CD4-positive, alpha-beta T cell treated with Interleukin-10 for 1 hour (primary cell): ENCODE measurements at regions not wholly inside any gene's neighbourhood (a gene's known extent, or its start where the extent isn't known, plus 50 kb on each side); places are given as distances from the start of the nearest gene placed in this dataset.

Source experiments
- DNase-seq: peaks from one replicate; pipeline ENCODE4 v3.0.0-alpha.2; 2020

DNA sequence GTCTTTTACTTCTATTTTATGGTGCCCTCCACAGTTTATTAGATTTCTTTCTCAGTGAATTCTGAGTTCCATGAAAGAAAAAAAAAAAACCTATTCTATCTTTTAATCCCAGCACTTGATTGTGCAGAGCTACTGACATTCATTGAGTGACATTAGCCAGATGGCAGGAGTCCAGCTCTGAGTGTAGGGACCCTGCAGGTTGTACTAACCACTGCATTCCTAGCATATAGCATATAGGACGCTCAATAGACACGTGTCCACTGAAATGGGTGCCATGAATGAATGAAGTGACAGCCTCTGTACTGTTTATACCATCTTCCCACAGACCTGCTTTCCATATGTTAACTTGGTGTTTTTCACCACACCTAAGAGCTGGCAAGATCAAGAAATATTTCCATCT lies 206.3 kb downstream of the RAP2A start:
- no peak for DNase-seq

DNA sequence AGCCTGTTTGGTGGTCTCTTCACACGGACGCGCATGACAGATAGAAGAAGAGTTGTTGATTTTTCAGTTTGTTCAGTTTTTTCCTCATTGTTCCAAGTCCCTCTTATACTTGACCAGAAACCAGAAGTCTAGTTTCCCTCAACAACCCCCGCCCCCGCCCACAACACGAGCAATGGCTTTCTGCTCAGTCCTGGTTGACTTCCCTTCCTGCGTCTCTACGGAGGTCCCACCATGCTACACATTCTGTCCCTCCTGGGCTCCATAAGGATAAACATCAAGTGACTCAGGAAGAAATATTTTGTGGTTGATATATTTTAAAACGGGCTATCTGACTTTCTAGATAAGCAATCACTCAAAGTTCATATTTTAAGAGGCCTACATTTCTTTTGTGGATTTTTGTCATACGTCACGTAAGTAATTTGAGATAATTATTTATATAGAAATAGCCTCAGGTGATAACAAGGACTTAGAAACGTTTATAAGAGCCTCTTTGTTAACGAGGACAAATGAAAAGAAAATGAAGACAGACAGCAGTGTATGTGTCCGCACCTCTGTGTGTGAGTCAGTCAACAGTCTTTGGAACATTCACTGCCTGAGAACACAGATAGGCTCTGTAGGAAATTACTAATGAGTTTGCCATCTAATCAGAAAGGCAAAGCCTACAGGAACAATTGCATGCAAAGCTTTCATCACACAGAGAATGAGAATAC lies 214.4 kb downstream of the RAP2A start:
- DNase-seq, result no peak

DNA sequence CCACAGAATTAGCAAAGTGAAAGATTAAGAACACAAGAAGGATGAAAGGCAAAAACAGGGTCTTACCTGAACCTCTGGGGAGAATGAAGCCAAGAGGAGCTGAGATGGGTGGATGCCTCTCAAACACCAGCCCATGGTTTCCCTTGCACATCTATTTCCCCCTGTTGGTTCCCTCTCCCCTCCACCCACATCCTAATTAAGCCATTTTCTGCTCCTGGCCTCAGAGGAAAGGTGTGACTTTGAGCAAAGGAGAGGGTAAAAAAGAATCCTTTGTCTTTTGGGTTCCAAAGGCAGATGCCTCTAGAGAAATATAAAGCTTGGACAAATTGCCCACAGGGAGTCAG lies 214.9 kb downstream of the RAP2A start:
- DNase-seq, result no peak

- DNase-seq, result no peak
These were observed 219.6 kb downstream of the RAP2A start for GRCh38 chr13:97653443-97654140.

- DNase-seq, result no peak
These were observed 220.3 kb downstream of the RAP2A start for GRCh38 chr13:97654236-97654635.

DNA sequence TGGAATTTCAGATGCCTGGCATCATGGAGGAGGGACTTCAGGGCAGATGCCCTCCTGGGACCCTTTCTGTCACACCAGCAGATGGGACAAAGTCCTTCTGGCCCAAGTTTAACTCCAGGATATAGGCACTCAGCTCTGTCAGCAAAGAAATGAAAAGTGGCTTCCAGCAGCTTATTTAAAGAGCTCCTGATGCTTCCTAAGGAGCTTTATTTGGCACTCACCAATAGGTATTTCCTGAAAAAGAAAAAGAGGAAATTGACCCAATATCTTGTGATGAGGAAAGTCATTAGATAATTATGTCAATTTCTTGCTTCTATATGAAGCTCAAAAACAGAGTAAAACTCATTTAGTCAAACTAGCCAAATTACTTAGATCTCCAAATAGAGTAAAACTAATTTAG lies 224.6 kb downstream of the RAP2A start:
- DNase-seq, result no peak

DNA sequence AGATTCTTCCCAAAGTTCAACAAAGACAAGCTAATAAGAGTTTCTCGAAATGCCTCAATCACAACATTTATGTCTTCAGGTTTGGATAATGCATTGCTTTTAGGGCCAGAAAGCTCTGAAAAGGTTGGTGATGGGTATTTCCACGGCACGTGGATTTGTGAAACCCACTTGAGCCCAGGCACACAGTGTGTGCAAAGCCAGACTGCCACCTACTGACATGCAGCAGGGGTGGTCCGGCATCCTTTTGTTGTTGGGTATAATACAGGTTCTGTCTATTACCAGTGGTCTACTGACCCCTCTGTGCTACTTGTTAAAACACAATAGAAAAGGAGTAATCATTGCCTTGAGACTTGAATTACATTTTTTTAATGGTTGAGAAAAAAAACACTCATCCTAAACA lies 225.6 kb downstream of the RAP2A start:
- no peak for DNase-seq

- no peak for DNase-seq
These were observed 226.8 kb downstream of the RAP2A start for GRCh38 chr13:97660594-97661260.

DNA sequence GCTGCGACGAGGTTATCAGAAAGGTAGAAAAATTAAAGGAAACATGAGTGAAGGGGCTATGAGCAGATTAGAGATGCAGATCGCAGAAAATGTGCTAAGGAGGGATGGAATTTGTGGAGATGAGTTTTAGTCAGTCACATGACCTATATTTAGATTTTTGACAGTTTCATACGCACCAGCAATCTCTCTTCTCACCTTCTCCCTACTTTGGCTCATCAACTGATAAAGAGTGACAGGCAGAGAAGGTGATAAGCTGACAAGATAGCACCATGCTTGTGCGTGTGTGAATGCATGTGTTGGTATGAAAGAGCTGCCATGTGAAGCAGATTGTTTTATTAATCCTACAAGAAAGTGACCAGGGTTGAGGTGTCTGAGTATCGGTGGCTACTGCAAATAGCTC lies 252.6 kb downstream of the RAP2A start:
- no peak for DNase-seq

DNA sequence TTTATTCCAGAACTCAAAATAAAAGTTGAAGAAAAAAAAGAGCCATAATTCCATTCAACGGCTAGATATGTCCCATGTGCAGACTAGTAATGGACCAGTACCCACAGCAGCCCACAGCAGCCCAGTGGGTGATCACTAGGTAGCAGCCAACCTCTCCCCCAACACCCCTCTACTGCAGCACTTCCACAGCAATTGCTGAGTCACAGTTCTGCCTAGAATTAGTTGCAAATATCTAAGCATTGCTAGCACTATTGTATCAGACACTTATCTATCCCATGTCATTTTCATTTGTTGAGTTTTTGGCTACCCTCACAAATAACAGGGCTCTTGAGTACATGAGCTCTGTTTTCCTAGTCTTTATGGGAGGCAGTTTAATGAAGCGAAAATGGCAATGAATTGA lies 258.7 kb downstream of the RAP2A start:
- no peak for DNase-seq

GRCh38 chr13:97695684-97696083 lies 257.8 kb upstream of the IPO5 start:
- no peak for DNase-seq

GRCh38 chr13:97696921-97697320 lies 256.6 kb upstream of the IPO5 start:
- no peak for DNase-seq

GRCh38 chr13:97700306-97700848 lies 253.1 kb upstream of the IPO5 start:
- no peak for DNase-seq

DNA sequence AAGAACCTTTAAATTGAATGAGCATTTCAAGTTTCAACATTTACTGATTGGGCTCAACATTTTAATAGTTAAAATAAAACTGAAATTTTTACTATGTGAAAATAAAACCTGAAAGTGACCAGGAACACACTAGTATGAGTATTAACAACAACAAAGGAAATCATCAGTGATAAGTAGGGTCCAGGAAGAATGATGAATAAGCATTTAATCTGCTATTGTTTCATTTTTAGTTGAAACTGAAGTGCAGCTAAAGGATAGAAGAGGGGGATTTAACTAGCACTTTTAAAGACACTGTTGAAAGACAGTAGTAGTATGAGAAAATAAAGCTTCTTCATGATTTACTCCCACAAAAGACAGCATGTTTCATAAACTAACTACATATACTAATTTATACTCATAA lies 250.9 kb upstream of the IPO5 start:
- no peak for DNase-seq

DNA sequence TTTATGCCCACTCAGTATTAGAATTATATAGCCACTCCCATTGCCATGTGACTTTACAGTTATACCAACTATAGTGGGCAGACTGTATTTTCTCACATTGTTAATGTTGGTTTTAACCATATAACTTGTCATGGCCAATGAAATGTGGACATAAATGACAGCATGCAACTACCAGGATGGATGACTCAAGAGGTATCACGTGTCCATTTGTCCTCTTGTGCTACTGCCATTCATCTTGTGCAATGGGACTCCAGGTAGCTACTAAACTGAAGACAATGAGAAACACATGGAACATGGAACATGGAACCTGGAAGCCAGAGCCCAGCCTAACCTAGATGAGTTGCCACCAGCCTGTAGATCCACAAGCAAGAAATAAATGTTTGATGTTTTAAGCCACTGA lies 242.7 kb upstream of the IPO5 start:
- DNase-seq, result no peak

- no peak for DNase-seq
These were observed 240.7 kb upstream of the IPO5 start for GRCh38 chr13:97712770-97713169.

GRCh38 chr13:97715763-97716162 lies 237.7 kb upstream of the IPO5 start:
- no peak for DNase-seq

- no peak for DNase-seq
These were observed 236.7 kb upstream of the IPO5 start for GRCh38 chr13:97716746-97717145.

DNA sequence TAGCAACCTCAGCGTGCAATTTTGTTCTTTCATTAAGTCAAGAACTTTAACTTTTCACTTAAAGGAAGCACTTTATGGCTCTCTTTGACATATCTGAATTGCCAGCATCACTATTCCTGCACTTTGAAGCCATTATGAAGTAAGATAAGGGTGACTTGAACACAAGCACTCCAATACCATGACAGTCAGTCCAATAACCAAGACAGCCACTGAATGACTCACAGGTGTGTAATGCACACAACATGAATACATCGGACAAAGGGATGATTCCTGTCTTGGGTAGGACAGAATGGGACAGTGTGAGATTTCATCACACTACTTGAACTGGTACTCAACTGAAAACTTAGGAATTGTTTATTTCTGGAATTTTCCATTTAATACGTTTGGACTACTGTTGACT lies 233.7 kb upstream of the IPO5 start:
- no peak for DNase-seq

- no peak for DNase-seq
These were observed 232.6 kb upstream of the IPO5 start for GRCh38 chr13:97720896-97721295.

- DNase-seq, result no peak
These were observed 229.8 kb upstream of the IPO5 start for GRCh38 chr13:97723655-97724054.

DNA sequence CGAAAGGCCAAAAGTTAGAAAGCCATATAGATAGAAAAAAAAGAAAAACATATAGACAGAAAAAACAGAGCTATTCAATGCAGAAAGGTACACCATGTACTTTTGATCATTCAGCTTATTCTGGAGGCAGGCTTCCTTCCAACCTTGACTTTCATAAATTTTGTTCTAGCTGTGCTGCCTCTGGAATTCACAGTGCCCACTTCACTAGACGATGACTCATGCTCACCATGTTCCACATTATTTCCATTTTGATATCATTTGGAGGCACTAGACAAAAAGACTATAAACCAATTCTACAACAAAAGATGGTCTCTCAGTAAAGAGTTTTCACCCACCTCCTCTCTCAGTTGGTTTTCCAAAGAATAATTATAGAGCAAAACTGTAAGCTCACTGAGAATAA lies 229.0 kb upstream of the IPO5 start:
- no peak for DNase-seq

DNA sequence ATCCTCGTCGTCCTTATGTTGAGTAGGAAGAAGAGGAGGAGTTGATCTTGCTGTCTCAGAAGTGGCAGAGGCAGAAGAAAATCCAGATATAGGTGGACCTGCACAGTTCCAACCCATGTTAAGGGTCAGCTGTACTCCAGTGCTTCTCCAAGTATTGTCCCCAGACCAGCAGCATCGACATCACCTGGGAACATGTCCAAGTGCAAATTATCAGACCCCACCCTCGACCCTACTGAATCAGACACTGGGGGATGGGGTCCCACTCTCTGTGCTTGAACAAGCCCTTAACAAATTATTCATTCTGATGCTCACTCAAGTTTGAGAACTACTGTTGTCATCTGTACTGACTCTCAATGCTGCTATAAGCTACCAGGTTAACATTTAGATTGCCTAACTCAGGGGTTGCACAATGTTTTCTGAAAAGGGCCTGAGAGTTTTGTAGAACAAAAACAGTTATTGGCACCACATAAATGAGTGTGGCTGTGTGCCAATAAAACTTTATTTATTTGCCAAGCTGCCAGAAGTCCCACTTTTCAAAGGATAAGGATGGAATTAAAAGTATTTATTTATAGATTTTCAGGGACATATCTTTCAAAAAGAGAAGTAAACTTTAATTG lies 226.7 kb upstream of the IPO5 start:
- DNase-seq, result no peak

DNA sequence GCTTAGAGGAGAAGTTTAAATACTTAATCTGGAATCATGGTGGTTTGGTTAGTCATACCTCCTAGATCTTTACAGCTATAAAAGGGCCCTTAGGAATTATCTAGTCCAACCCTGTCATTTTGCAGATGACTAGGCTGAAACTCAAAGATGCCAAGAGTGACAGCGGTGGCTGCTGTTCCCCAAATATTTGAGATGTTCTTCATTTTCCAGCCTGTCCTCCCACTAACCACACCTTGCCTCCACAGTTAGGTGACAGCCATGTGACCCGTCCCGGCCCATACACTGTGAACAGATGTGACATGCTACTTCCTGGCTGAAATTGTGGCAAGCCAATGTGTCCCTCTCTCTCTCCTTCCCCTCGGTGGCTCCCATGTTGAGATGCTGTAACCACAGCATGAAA lies 225.5 kb upstream of the IPO5 start:
- no peak for DNase-seq
